ENCODE measurements at regions not wholly inside any gene's neighbourhood (a gene's known extent, or its start where the extent isn't known, plus 50 kb on each side); places are given as distances from the start of the nearest gene placed in this dataset.

GRCh38 chr12:94079566-94080340 is 68.6 kb upstream of the PLXNC1 start:
- ATAC-seq, result no peak
- peaks cover 10% of the 10 kb centered on the region for H3K4me1 Mint-ChIP-seq
- no peaks in the 10 kb centered on the region for H3K36me3 Mint-ChIP-seq
- H3K4me3 Mint-ChIP-seq, result no peak overlapping the region
- H3K9me3 Mint-ChIP-seq, result peaks cover 4% of the 10 kb centered on the region
- H3K27ac Mint-ChIP-seq, result no peak overlapping the region
- no peak for DNase-seq (ENCODE audit: low spot score in 2 of 2)

- Mint-ChIP-seq H3K27ac (no peak overlapping the region), H3K4me3 (no peak overlapping the region), H3K9me3 (peaks cover 4% of the 10 kb centered on the region), H3K36me3 (no peaks in the 10 kb centered on the region), H3K4me1 (peaks cover 10% of the 10 kb centered on the region)
- DNase-seq (ENCODE audit: low spot score in 2 of 2) (no peak), ATAC-seq (no peak)
These were observed 67.9 kb upstream of the PLXNC1 start for GRCh38 chr12:94080341-94081009.

GRCh38 chr12:94082690-94083089 is 65.7 kb upstream of the PLXNC1 start:
- Mint-ChIP-seq H3K9me3 (peaks cover 4% of the 10 kb centered on the region), H3K27ac (no peak overlapping the region), H3K4me1 (peaks cover 10% of the 10 kb centered on the region), H3K36me3 (no peaks in the 10 kb centered on the region), H3K4me3 (no peak overlapping the region)
- DNase-seq (ENCODE audit: low spot score in 2 of 2) (no peak), ATAC-seq (no peak)

GRCh38 chr12:94089891-94090290 is 58.5 kb upstream of the PLXNC1 start:
- H3K27ac Mint-ChIP-seq, result no peak overlapping the region
- no peak for DNase-seq (ENCODE audit: low spot score in 2 of 2)
- no peak for ATAC-seq

GRCh38 chr12:94091624-94092023 is 56.8 kb upstream of the PLXNC1 start:
- Mint-ChIP-seq H3K4me3 (no peak overlapping the region), H3K4me1 (no peaks in the 10 kb centered on the region), H3K9me3 (no peaks in the 10 kb centered on the region), H3K27ac (no peak overlapping the region), H3K36me3 (no peaks in the 10 kb centered on the region)
- no peak for ATAC-seq
- DNase-seq (ENCODE audit: low spot score in 2 of 2), result no peak

More at GRCh38 chr12:94089891-94090290, 58.5 kb upstream of the PLXNC1 start:
- Mint-ChIP-seq H3K4me1 (no peaks in the 10 kb centered on the region), H3K9me3 (no peaks in the 10 kb centered on the region), H3K36me3 (no peaks in the 10 kb centered on the region), H3K4me3 (no peak overlapping the region)

GRCh38 chr12:94092516-94093241 is 55.7 kb upstream of the PLXNC1 start:
- DNase-seq (ENCODE audit: low spot score in 2 of 2), result no peak
- H3K4me3 Mint-ChIP-seq, result no peak overlapping the region

GRCh38 chr12:94094700-94095099 is 53.7 kb upstream of the PLXNC1 start:
- Mint-ChIP-seq H3K4me1 (no peaks in the 10 kb centered on the region), H3K4me3 (no peak overlapping the region), H3K9me3 (no peaks in the 10 kb centered on the region), H3K36me3 (no peaks in the 10 kb centered on the region), H3K27ac (no peak overlapping the region)
- ATAC-seq (no peak), DNase-seq (ENCODE audit: low spot score in 2 of 2) (no peak)

More at GRCh38 chr12:94092516-94093241, 55.7 kb upstream of the PLXNC1 start:
- H3K36me3 Mint-ChIP-seq, result no peaks in the 10 kb centered on the region
- H3K9me3 Mint-ChIP-seq, result no peaks in the 10 kb centered on the region
- ATAC-seq, result no peak
- H3K4me1 Mint-ChIP-seq, result no peaks in the 10 kb centered on the region
- no peak overlapping the region for H3K27ac Mint-ChIP-seq

GRCh38 chr12:94095618-94096017 is 52.8 kb upstream of the PLXNC1 start:
- Mint-ChIP-seq H3K4me1 (peaks cover 6% of the 10 kb centered on the region), H3K36me3 (no peaks in the 10 kb centered on the region), H3K27ac (no peak overlapping the region), H3K9me3 (no peaks in the 10 kb centered on the region), H3K4me3 (no peak overlapping the region)
- ATAC-seq (no peak), DNase-seq (ENCODE audit: low spot score in 2 of 2) (no peak)

- DNase-seq (ENCODE audit: low spot score in 2 of 2) (no peak), ATAC-seq (no peak)
- Mint-ChIP-seq H3K27ac (no peak overlapping the region), H3K9me3 (no peaks in the 10 kb centered on the region), H3K4me3 (no peak overlapping the region), H3K36me3 (no peaks in the 10 kb centered on the region), H3K4me1 (peaks cover 14% of the 10 kb centered on the region)
These were observed 49.9 kb upstream of the PLXNC1 start for GRCh38 chr12:94098466-94098865.
